Nucleus accumbens (tissue), 56 donors: ENCODE measurements at regions not wholly inside any gene's neighbourhood (a gene's known extent, or its start where the extent isn't known, plus 50 kb on each side); places are given as distances from the start of the nearest gene placed in this dataset.
A peak's percentile ranks its signal among the peaks of the same experiment; 100 is the strongest.
"Not testable (repeated sequence)": the region's sequence is repeated elsewhere in the genome, so short reads cannot be mapped to it uniquely, and the experiment has no call there.

Source experiments
- DNase-seq, 56 donors: peaks; one replicate each; lab custom pipeline; 2025; lab: John Stamatoyannopoulos, UW

DNA sequence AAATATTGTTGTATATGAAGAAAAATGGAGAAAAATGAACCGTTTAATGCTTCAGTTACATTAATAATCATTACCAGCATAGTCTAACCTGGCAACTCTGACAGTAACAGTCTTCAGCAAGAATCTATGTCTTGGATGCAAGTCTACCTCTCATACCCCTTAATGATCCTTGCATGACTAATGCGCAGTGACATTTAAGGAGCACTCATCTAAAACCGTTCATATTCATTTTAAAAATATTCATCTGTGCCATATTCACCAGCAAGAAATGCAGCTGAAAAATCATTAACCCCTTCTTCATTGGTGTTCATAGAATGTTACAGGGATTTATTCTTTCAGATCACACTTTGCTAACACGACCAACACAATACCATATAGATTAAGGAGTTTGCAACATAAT lies 227.2 kb upstream of the ASCC3 start:
- DNase-seq = no peak

DNA sequence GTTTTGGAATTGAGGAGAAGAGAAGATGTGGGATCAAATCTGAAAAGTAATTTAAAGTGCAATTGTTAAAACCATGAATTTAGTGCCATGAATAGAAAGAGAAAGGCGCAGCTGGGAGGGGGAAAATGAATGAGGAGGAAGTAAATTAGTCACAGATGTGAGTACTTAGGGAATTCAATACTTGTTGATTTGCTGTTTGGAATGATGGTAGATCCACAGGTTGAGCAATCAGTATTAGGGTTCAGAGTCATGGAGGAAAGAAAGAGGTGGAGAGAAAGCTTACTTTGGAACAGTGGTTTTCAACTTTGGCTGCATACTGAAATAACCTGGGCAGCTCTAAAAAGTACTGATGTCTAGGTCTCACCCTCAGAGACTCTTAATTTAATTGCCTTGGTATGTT lies 229.7 kb upstream of the ASCC3 start:
- no peak for DNase-seq

DNA sequence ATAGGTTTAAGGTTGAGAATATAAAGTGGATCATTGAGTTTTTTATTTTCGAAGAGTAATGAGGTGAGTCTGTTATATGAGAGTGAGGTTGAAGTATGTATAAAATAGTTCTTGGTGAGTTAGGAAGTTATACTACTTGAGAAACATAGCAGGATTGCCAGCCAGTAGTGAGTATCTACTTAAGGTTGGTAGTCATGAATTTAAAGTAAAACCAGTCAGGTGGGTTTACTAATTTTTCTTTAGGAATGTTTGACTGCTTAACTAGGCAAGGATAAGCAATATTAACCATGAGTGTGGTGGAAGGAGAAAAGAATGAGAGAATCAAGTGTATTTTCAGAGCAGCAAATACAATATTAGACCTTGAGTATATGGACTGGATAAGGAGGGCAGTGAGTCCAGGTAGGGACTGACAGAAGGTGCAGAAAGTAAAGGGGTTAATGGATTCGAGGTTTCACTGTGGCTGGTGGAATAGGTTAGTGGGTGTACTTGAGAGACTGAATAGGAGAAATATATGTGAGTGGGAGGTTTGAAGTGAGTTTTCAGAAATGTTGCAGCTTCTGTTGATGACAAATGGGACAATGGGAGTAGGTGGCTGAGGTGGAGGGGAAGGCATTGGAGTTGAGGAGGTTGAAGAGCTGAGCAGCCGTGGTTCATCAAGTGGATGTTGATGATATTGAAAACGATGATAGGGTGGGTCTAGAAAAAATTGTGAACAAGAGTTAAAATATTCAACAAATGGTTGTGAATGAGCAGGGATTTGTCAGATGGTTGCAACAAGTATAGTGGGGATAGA lies 232.5 kb upstream of the ASCC3 start:
- peak in 25 of 56 donors; percentile 2 to 71 (median 25) for DNase-seq

DNA sequence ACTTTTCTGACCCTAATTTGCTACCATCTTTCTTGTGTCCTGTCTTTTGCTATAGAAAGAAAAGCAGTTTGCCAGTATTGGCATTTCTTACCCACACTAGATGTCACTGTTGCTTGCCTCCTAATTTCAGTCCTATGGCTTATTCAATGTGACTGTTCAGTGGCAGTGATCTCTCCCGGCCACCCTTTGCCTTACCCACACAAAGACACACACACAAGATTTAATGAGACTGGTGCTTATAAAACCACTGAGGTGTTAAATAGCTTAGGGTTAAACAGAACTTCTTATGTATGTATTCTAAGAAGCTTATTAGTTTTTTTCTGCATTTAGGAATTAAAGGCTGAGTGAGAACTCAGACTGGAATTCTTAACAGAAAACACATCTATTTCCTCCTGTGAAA lies 233.6 kb upstream of the ASCC3 start:
- DNase-seq = peak in 8 of 56 donors; percentile 1 to 30 (median 9)

DNA sequence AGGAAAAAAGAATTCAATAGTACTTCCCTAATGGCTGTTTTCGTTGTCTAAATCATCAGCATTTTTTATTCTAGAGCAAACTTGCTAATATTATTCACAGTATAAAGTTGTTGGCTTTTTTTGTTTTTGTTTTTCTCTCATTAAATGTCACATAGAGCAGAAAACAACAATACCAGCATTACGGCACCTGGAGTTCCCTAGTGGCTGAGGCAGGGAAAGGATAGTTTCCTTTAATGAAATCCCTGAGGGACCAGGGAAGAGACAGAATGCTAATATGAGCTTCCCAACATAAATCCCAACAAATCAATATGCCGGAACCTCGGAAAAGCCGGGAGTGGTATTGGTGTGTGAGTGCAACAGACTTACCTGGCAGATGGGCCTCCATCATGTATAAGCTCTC lies 235.2 kb upstream of the ASCC3 start:
- DNase-seq = no peak

DNA sequence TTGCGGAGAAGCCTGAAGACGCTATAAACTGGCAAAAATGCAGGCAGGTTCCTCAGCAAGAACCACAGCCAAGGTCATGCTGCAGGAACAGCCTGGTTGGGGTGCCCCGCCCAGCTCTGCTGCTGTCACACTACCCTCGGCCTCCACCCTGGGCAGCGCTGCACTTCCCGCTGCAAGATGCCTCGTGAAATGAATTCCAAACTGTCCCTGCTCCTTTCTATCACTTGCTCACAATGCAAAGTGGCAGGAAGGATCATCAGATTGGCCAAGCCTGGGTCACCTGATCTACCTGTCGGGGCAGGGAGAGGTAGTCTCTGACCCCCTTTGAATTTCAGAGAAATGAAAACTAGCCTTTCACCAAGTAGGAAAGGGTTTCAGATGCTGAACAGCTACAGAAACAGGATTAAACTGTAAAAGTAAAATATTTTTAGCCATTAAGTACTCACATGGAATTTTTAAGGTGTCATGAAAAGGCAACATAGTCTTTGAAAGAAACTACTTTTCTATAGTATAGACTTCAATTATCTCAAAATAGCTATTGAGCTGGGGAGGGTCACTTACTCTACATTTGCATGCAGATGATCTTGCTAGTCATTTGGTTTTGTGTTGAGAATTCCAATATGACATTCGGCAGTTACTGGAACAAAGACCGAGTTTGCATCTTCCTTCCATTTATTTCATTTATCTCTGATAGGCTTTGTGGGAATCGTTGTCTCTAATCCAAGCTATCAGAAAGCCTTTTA lies 236.4 kb upstream of the ASCC3 start:
- DNase-seq = no peak

DNA sequence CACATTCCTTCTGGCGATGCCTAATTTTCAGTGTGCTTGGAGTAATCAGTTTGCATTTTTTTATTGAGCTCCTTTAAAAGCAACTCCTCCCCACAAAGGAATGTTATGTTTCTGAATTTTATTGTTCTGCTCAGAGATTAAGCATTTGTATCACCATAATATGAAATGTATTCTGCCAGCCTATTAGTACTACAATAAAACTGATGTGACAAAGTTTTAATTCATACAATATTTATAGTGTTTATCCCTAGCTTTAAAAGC lies 236.9 kb upstream of the ASCC3 start:
- DNase-seq = no peak

DNA sequence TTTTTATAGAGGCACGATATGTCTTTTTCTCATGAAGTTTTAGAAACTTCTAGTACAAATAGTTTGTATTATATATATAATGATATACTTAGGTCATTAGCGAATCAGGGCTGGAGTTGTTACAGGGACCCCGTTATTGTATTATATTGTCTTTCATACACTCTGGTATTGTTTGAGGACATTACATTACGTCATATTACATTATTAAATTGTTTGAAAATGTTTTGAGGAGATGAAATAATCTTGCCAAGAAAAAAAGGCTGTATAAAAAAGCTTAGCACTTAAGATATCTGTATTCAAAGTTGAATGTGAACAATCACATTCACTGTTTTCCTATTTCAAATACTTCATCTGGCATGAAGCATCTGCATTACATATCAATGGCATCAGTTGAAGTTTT lies 239.6 kb upstream of the ASCC3 start:
- DNase-seq = no peak

DNA sequence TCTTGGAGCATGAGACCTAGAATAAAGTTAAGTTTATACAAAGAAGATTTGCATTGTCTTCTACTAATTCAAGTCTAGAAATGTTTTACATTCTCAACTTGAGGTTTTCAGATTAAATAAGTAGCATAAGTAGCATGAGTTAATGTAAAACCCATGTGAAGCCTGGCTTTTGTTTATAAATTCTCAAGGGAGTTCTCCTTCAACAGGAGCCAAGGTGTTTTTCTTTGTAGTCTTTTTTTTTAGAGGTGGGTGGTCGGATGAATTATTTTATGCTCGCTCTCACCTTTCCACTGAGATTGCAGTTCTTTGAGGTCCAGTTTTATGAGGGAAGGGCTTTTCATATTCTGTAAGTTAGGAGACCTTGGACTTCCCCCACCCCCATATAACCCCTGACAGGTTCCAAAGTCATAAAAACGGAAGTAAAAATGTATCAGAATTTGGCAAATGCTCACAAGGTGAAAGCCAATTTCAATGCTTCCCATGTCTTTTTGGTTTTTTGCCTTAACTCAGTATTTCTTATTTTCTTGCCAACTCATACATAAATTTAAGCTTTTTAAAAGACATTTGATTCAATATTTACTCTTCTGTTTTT lies 244.3 kb upstream of the ASCC3 start:
- no peak for DNase-seq

DNA sequence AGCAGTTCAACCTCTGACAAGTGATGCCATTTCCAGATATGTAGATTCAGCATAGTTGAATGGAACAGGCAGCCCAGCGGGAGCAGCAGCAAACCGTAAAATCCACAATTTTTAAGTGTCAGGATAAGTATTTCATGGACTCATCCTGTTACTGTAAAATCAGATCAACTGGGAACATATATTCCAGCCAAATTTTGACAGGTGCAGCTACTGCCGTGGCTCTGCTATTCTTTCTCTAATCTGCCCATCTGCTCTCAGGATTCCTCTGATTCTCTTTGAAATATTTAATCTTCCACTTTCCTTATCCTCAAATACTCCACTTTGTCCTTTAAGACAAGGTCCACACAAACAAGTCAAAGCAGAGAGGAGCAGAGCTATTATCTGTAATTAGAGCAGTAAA lies 245.4 kb upstream of the ASCC3 start:
- DNase-seq = no peak

DNA sequence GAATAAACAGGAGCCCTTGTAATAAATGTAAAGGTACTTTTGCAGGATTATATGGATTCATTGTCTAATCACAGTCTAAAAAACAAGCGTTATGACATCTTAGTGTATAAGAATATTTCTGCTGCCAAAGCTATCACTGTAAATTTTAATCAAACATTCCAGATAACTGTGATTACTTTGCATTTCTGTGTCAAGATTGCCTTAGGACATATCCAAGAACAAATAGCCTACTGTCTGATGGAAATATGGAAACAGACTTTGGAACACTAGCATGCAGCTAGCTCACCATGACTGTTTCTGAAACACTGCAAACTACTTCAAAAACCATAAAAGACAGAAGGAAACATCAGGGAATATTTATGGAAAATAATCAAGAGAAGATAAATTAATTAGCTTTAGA lies 248.7 kb upstream of the ASCC3 start:
- no peak for DNase-seq

DNA sequence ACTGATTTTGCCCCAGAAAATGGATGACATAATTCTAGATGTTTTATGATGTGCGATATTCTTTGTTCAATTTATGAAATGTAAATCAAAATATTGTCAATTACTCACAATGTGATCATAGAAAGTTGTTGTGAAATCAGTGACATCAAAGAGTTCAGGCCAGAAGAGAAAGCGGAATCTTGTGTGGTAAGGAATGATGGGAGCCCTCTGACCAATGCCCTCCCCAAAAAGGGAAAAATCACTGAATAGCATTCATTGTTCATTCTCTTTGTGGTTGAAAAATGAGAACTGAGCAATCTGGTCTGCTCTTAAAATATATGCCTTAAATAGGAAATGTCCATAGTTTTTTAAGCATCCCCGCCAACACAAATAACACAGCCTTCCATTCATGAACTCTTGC lies 247.1 kb upstream of the GRIK2 start:
- DNase-seq = no peak

DNA sequence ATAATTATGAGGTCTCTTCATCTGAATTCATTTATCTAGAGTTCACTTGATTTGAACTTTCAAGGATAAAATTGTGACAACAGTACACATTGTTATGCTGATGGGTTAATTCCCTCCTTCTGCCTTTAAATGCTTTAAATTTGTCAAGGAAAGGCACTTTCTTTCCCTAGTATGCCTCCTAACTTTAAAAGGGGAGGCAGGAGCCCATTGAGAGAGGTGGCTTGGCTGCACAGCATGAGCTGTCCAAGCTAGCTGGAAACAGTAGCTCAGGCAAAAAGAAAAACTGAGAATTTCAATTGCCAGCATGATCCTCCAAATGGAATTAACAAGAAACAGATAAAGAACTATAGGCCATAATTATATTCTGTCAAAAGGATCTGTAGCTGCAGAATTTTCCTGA lies 243.3 kb upstream of the GRIK2 start:
- DNase-seq = no peak

DNA sequence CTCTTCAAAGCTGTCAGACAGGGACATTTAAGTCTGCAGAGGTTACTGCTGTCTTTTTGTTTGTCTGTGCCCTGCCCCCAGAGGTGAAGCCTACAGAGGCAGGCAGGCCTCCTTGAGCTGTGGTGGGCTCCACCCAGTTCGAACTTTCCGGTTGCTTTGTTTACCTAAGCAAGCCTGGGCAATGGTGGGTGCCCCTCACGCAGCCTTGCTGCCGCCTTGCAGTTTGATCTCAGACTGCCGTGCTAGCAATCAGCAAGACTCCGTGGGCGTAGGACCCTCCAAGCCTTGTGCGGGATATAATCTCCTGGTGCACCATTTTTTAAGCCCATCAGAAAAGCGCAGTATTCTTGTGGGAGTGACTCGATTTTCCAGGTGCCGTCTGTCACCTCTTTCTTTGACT lies 235.9 kb upstream of the GRIK2 start:
- DNase-seq = not testable (repeated sequence)

DNA sequence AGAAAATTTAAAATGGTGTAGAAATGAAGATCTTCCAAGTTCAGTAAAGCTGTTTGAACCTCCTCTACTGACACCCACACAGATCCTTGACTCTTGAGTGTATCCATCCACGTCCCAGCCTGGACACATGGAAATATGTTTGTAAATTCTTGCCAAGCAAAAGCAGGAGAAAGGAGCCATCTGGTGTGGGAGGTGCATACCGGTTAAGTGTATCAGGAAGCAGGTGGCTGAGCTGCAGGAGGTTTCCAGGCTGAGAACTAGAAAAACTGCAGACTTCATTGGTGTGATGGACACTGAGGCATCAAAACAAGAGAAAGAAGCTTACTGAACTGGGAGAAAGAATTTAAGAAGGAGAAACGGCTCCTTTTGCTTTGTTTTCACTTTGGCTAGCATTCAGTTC lies 229.9 kb upstream of the GRIK2 start:
- DNase-seq = no peak

DNA sequence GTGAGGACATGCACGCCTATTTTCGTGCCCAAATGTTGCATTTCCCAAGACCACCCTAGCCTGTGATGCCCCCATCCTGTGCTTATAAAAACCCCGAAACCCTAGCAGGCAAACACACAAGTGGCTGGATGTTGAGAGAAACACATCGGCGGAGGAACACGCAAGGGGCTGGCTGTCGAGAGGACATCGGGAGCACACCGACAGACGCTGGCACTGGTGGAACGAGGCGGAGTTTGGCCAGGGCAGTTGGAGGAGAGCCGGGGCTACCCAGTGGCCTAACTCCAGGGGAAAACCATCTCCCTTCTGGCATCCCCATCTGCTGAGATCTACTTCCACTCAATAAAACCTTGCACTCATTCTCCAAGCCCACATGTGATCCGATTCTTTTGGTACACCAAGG lies 225.9 kb upstream of the GRIK2 start:
- DNase-seq = no peak

DNA sequence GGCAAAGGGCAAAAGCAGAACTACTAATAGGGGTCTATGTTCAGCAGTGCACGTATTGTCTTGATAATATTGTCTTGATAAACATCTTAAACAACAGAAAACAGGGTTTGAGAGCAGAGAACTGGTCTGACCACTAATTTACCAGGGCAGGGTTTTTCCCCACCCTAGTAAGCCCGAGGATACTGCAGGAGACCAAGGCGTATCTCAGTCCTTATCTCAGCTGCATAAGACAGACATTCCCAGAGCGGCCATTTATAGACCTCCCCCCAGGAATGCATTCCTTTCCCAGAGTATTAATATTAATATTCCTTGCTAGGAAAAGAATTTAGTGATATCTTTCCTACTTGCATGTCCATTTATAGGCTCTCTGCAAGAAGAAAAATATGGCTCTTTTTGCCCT lies 222.5 kb upstream of the GRIK2 start:
- not testable (repeated sequence) for DNase-seq

DNA sequence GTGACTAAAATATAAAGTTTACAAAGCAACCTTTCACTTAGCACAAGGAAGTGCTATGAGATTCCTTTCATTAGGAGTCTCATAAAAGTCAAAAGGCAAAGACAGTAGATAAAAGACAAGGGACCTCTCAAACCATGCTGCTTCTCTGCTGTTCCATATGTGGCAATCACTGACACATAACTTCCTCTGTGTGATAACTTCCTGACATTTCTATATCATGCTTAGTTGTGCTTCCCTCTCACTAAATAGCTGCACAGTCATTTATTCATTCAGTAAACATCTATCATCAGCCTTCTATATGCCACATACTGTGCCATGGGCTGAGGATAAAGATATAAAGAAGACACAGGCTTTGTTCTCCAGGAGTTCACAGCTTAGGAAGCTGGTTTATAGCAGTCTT lies 214.8 kb upstream of the GRIK2 start:
- DNase-seq = no peak

DNA sequence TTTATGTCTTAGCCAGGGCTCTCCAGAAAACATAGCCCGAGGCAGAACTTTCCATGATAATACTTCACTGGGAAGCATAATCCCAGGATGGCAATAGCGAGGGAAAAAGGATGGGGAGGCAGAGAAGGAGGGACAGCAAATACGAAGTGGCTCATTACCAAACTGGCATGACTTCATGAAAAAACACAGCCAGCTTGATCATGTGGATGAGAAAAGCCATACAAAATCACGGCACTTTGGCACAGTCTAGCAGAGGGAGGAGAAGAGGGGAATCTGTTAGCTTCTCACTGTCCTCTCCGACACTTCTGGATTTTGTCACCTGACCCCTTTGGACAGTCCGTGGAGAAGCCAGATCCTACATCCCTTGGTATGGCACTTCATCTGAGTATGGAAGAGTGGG lies 212.5 kb upstream of the GRIK2 start:
- no peak for DNase-seq

DNA sequence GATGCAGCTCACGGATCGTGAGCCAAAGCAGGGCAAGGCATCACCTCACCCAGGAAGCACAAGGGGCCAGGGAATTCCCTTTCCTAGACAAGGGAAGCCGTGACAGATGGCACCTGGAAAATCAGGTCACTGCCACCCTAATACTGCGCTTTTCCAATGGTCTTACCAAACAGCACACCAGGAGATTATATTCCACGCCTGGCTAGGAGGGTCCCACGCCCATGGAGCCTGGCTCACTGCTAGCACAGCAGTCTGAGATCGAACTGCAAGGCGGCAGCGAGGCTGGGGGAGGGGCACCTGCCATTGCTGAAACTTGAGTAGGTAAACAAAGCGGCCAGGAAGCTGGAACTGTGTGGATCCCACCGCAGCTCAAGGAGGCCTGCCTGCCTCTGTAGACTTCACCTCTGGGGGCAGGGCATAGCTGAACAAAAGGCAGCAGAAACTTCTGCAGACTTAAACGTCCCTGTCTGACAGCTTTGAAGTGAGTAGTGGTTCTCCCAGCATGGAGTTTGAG lies 205.2 kb upstream of the GRIK2 start:
- not testable (repeated sequence) for DNase-seq

DNA sequence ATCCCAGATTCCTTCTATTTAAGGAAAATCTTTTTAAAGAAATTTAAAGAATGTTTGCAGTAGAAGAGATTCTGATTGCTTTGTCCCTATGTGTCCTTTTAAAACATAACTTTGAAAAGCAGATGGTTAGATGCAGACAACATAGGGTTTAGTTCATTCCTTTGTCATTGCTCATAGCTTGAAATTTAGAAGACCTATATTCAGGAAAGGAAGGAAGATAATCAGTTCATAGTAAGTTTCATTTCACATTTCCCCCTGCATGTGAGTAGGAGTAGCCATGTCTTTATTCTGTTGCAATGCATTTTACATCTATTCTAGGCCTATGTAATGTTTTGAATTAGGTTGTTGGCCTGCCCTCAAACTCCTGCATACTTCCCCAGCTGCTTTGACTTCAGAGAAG lies 197.9 kb upstream of the GRIK2 start:
- DNase-seq = no peak

DNA sequence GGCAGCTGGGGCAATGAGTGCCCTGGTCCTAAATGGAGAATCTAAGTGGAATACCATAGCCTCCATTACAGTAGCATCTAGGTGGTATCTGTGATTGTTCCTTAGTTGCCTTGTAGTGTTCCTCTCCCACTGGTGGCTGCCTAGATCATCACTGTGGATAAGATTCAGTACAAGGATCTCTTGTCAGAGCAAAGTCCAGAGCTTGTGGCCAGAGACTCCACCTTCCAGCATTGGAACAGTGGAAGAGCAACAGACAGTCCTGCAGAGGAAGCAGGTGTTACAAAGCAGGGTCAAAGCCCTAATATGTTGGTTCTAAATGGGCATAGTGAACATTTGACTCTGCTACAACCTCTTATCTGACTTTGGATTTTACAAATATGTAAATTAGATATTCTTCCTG lies 194.1 kb upstream of the GRIK2 start:
- no peak for DNase-seq
